Ectodermal cell (in vitro differentiated cells): ENCODE measurements at regions not wholly inside any gene's neighbourhood (a gene's known extent, or its start where the extent isn't known, plus 50 kb on each side); places are given as distances from the start of the nearest gene placed in this dataset.

ENCODE experiments used
- H3K27ac ChIP-seq: 2 replicates; pipeline ENCODE4 v1.7.0; 2013; ENCODE audit warnings: mild to moderate bottlenecking, low read depth, low read length; ENCODE audit not compliant: insufficient read depth, poor library complexity, severe bottlenecking
- H3K27me3 ChIP-seq: 2 replicates; pipeline ENCODE4 v1.7.0; 2013; ENCODE audit warnings: mild to moderate bottlenecking, low read length; ENCODE audit not compliant: insufficient read depth, control insufficient read depth, poor library complexity, severe bottlenecking
- H3K36me3 ChIP-seq: one replicate; pipeline ENCODE4 v1.7.0; 2013; ENCODE audit warnings: low read length; ENCODE audit not compliant: control insufficient read depth, insufficient read depth
- H3K4me1 ChIP-seq: one replicate; pipeline ENCODE4 v1.7.0; 2013; ENCODE audit warnings: low read length; ENCODE audit not compliant: control insufficient read depth, insufficient read depth
- H3K4me3 ChIP-seq: 2 replicates; pipeline ENCODE4 v1.7.0; 2013; ENCODE audit warnings: low read depth, low read length, control low read depth; ENCODE audit not compliant: insufficient read depth
- H3K9me3 ChIP-seq: 2 replicates; pipeline ENCODE4 v1.7.0; 2013; ENCODE audit warnings: mild to moderate bottlenecking, low read length, moderate library complexity; ENCODE audit not compliant: control insufficient read depth
- WGBS, 2 experiments: methylation state at CpG; one replicate each; pipeline ENCODE4 v1.1.7; 2013; ENCODE audit warnings: missing lambda C conversion rate in 2 of 2; 5-methylcytosine and 5-hydroxymethylcytosine counted together

- 90 to 91% methylated on average over 2 of the region's 2 CpGs for WGBS, 2 experiments
- H3K4me1 ChIP-seq, result no peaks in the 10 kb centered on the region
Measured at GRCh38 chrY:7821295-7822035, 909.9 kb upstream of the AMELY start.

GRCh38 chrY:7818924-7819323 lies 907.4 kb upstream of the AMELY start:
- no peak overlapping the region for H3K4me3 ChIP-seq

More at GRCh38 chrY:7821295-7822035, 909.9 kb upstream of the AMELY start:
- H3K36me3 ChIP-seq, result no peaks in the 10 kb centered on the region
- no peaks in the 10 kb centered on the region for H3K27me3 ChIP-seq
- H3K9me3 ChIP-seq, result no peaks in the 10 kb centered on the region
- H3K27ac ChIP-seq, result no peak overlapping the region
- H3K4me3 ChIP-seq, result no peak overlapping the region

GRCh38 chrY:7816567-7816966 lies 905.0 kb upstream of the AMELY start:
- H3K27me3 ChIP-seq, result no peaks in the 10 kb centered on the region
- H3K27ac ChIP-seq, result no peak overlapping the region
- H3K4me1 ChIP-seq, result no peaks in the 10 kb centered on the region
- H3K36me3 ChIP-seq, result no peaks in the 10 kb centered on the region
- H3K9me3 ChIP-seq, result no peaks in the 10 kb centered on the region
- H3K4me3 ChIP-seq, result no peak overlapping the region
- 100% methylated on average over 1 of the region's 1 CpG; no CpG with 5 or more reads in 1 of the 2 experiments for WGBS, 2 experiments

More at GRCh38 chrY:7818924-7819323, 907.4 kb upstream of the AMELY start:
- Histone ChIP-seq H3K36me3 (no peaks in the 10 kb centered on the region), H3K9me3 (no peaks in the 10 kb centered on the region), H3K4me1 (no peaks in the 10 kb centered on the region), H3K27ac (no peak overlapping the region), H3K27me3 (no peaks in the 10 kb centered on the region)

GRCh38 chrY:7815921-7816320 lies 904.4 kb upstream of the AMELY start:
- H3K27me3 ChIP-seq, result no peaks in the 10 kb centered on the region
- no peak overlapping the region for H3K27ac ChIP-seq
- H3K4me1 ChIP-seq, result no peaks in the 10 kb centered on the region
- H3K9me3 ChIP-seq, result no peaks in the 10 kb centered on the region
- H3K4me3 ChIP-seq, result no peak overlapping the region
- no peaks in the 10 kb centered on the region for H3K36me3 ChIP-seq

GRCh38 chrY:7815285-7815684 lies 903.7 kb upstream of the AMELY start:
- WGBS, 2 experiments, result 100% methylated on average over 1 of the region's 1 CpG
- Histone ChIP-seq H3K27me3 (no peaks in the 10 kb centered on the region), H3K27ac (no peak overlapping the region), H3K4me1 (no peaks in the 10 kb centered on the region), H3K9me3 (no peaks in the 10 kb centered on the region), H3K4me3 (no peak overlapping the region), H3K36me3 (no peaks in the 10 kb centered on the region)

GRCh38 chrY:7814361-7814760 lies 902.8 kb upstream of the AMELY start:
- Histone ChIP-seq H3K9me3 (no peaks in the 10 kb centered on the region), H3K27me3 (no peaks in the 10 kb centered on the region), H3K4me3 (no peak overlapping the region), H3K36me3 (no peaks in the 10 kb centered on the region), H3K27ac (no peak overlapping the region), H3K4me1 (no peaks in the 10 kb centered on the region)

GRCh38 chrY:7810359-7810758 lies 898.8 kb upstream of the AMELY start:
- Histone ChIP-seq H3K27me3 (no peaks in the 10 kb centered on the region), H3K9me3 (no peaks in the 10 kb centered on the region), H3K27ac (no peak overlapping the region), H3K4me3 (no peak overlapping the region), H3K36me3 (no peaks in the 10 kb centered on the region), H3K4me1 (no peaks in the 10 kb centered on the region)
- 80% methylated on average over 1 of the region's 1 CpG; no CpG with 5 or more reads in 1 of the 2 experiments for WGBS, 2 experiments

GRCh38 chrY:7807516-7807870 lies 895.9 kb upstream of the AMELY start:
- no peaks in the 10 kb centered on the region for H3K27me3 ChIP-seq
- H3K27ac ChIP-seq, result no peak overlapping the region
- H3K4me1 ChIP-seq, result no peaks in the 10 kb centered on the region
- H3K36me3 ChIP-seq, result no peaks in the 10 kb centered on the region
- H3K4me3 ChIP-seq, result no peak overlapping the region
- H3K9me3 ChIP-seq, result no peaks in the 10 kb centered on the region

GRCh38 chrY:7806592-7807515 lies 895.3 kb upstream of the AMELY start:
- H3K4me1 ChIP-seq, result no peaks in the 10 kb centered on the region
- H3K4me3 ChIP-seq, result no peak overlapping the region
- H3K27ac ChIP-seq, result no peak overlapping the region
- H3K9me3 ChIP-seq, result no peaks in the 10 kb centered on the region
- no peaks in the 10 kb centered on the region for H3K27me3 ChIP-seq
- WGBS, 2 experiments, result 86 to 93% methylated on average over 2 of the region's 3 CpGs
- H3K36me3 ChIP-seq, result no peaks in the 10 kb centered on the region

GRCh38 chrY:7805624-7806023 lies 894.1 kb upstream of the AMELY start:
- Histone ChIP-seq H3K4me1 (no peaks in the 10 kb centered on the region), H3K27me3 (no peaks in the 10 kb centered on the region), H3K9me3 (no peaks in the 10 kb centered on the region), H3K4me3 (no peak overlapping the region), H3K36me3 (no peaks in the 10 kb centered on the region), H3K27ac (no peak overlapping the region)
- 88 to 100% methylated on average over 1 of the region's 1 CpG for WGBS, 2 experiments
